ENCODE measurements at regions not wholly inside any gene's neighbourhood (a gene's known extent, or its start where the extent isn't known, plus 50 kb on each side); places are given as distances from the start of the nearest gene placed in this dataset.

GRCh38 chr19:28876609-28877123, 336.3 kb downstream of the UQCRFS1 start:
- WGBS, 2 experiments (ENCODE audit: insufficient coverage in 2 of 2): 80 to 85% methylated on average over 5 to 6 of the region's 7 CpGs

GRCh38 chr19:28874742-28875141, 338.2 kb downstream of the UQCRFS1 start:
- Histone ChIP-seq H3K9me3 (ENCODE audit: control insufficient read depth, low read length) (no peaks in the 10 kb centered on the region), H3K36me3 (ENCODE audit: control insufficient read depth, insufficient read depth, low read length) (no peaks in the 10 kb centered on the region), H3K4me3 (ENCODE audit: extremely low read depth, insufficient read depth, low read length, poor library complexity, severe bottlenecking) (no peak overlapping the region), H3K4me1 (ENCODE audit: control insufficient read depth, insufficient read depth, low read length, poor library complexity, severe bottlenecking) (no peaks in the 10 kb centered on the region), H3K27ac (ENCODE audit: low read depth, low read length, severe bottlenecking) (no peak overlapping the region)
- WGBS, 2 experiments (ENCODE audit: insufficient coverage in 2 of 2): 88 to 95% methylated on average over 8 of the region's 9 CpGs

More at GRCh38 chr19:28876609-28877123, 336.3 kb downstream of the UQCRFS1 start:
- Histone ChIP-seq H3K4me1 (ENCODE audit: control insufficient read depth, insufficient read depth, low read length, poor library complexity, severe bottlenecking) (no peaks in the 10 kb centered on the region), H3K4me3 (ENCODE audit: extremely low read depth, insufficient read depth, low read length, poor library complexity, severe bottlenecking) (no peak overlapping the region), H3K36me3 (ENCODE audit: control insufficient read depth, insufficient read depth, low read length) (no peaks in the 10 kb centered on the region), H3K9me3 (ENCODE audit: control insufficient read depth, low read length) (no peaks in the 10 kb centered on the region), H3K27ac (ENCODE audit: low read depth, low read length, severe bottlenecking) (no peak overlapping the region)

GRCh38 chr19:28873301-28873700, 339.6 kb downstream of the UQCRFS1 start:
- Histone ChIP-seq H3K36me3 (ENCODE audit: control insufficient read depth, insufficient read depth, low read length) (no peaks in the 10 kb centered on the region), H3K4me3 (ENCODE audit: extremely low read depth, insufficient read depth, low read length, poor library complexity, severe bottlenecking) (no peak overlapping the region), H3K9me3 (ENCODE audit: control insufficient read depth, low read length) (no peaks in the 10 kb centered on the region), H3K4me1 (ENCODE audit: control insufficient read depth, insufficient read depth, low read length, poor library complexity, severe bottlenecking) (no peaks in the 10 kb centered on the region), H3K27ac (ENCODE audit: low read depth, low read length, severe bottlenecking) (no peak overlapping the region)
- WGBS, 2 experiments (ENCODE audit: insufficient coverage in 2 of 2): 77 to 100% methylated on average over 1 of the region's 2 CpGs

- Histone ChIP-seq H3K4me3 (ENCODE audit: extremely low read depth, insufficient read depth, low read length, poor library complexity, severe bottlenecking) (no peak overlapping the region), H3K27ac (ENCODE audit: low read depth, low read length, severe bottlenecking) (no peak overlapping the region), H3K9me3 (ENCODE audit: control insufficient read depth, low read length) (no peaks in the 10 kb centered on the region), H3K36me3 (ENCODE audit: control insufficient read depth, insufficient read depth, low read length) (no peaks in the 10 kb centered on the region), H3K4me1 (ENCODE audit: control insufficient read depth, insufficient read depth, low read length, poor library complexity, severe bottlenecking) (no peaks in the 10 kb centered on the region)
- WGBS, 2 experiments (ENCODE audit: insufficient coverage in 2 of 2): 93 to 94% methylated on average over 9 to 12 of the region's 12 CpGs
Observed at GRCh38 chr19:28871099-28871725, 341.7 kb downstream of the UQCRFS1 start.

- H3K4me3 ChIP-seq (ENCODE audit: extremely low read depth, insufficient read depth, low read length, poor library complexity, severe bottlenecking): no peak overlapping the region
- no peak overlapping the region for H3K27ac ChIP-seq (ENCODE audit: low read depth, low read length, severe bottlenecking)
- H3K36me3 ChIP-seq (ENCODE audit: control insufficient read depth, insufficient read depth, low read length): no peaks in the 10 kb centered on the region
- no peaks in the 10 kb centered on the region for H3K4me1 ChIP-seq (ENCODE audit: control insufficient read depth, insufficient read depth, low read length, poor library complexity, severe bottlenecking)
- H3K9me3 ChIP-seq (ENCODE audit: control insufficient read depth, low read length): no peaks in the 10 kb centered on the region
- 75 to 86% methylated on average over 4 of the region's 5 CpGs for WGBS, 2 experiments (ENCODE audit: insufficient coverage in 2 of 2)
Observed at GRCh38 chr19:28869459-28869858, 343.5 kb downstream of the UQCRFS1 start.

- WGBS, 2 experiments (ENCODE audit: insufficient coverage in 2 of 2): 93 to 94% methylated on average over 8 of the region's 9 CpGs
- Histone ChIP-seq H3K9me3 (ENCODE audit: control insufficient read depth, low read length) (no peaks in the 10 kb centered on the region), H3K4me3 (ENCODE audit: extremely low read depth, insufficient read depth, low read length, poor library complexity, severe bottlenecking) (no peak overlapping the region), H3K4me1 (ENCODE audit: control insufficient read depth, insufficient read depth, low read length, poor library complexity, severe bottlenecking) (no peaks in the 10 kb centered on the region), H3K27ac (ENCODE audit: low read depth, low read length, severe bottlenecking) (no peak overlapping the region), H3K36me3 (ENCODE audit: control insufficient read depth, insufficient read depth, low read length) (no peaks in the 10 kb centered on the region)
Observed at GRCh38 chr19:28868836-28869235, 344.1 kb downstream of the UQCRFS1 start.

GRCh38 chr19:28867978-28868377, 345.0 kb downstream of the UQCRFS1 start:
- Histone ChIP-seq H3K4me1 (ENCODE audit: control insufficient read depth, insufficient read depth, low read length, poor library complexity, severe bottlenecking) (no peaks in the 10 kb centered on the region), H3K27ac (ENCODE audit: low read depth, low read length, severe bottlenecking) (no peak overlapping the region), H3K4me3 (ENCODE audit: extremely low read depth, insufficient read depth, low read length, poor library complexity, severe bottlenecking) (no peak overlapping the region), H3K9me3 (ENCODE audit: control insufficient read depth, low read length) (no peaks in the 10 kb centered on the region), H3K36me3 (ENCODE audit: control insufficient read depth, insufficient read depth, low read length) (no peaks in the 10 kb centered on the region)
- WGBS, 2 experiments (ENCODE audit: insufficient coverage in 2 of 2): 100% methylated on average over 1 of the region's 4 CpGs; no CpG with 5 or more reads in 1 of the 2 experiments

- Histone ChIP-seq H3K9me3 (ENCODE audit: control insufficient read depth, low read length) (no peaks in the 10 kb centered on the region), H3K36me3 (ENCODE audit: control insufficient read depth, insufficient read depth, low read length) (no peaks in the 10 kb centered on the region), H3K27ac (ENCODE audit: low read depth, low read length, severe bottlenecking) (no peak overlapping the region), H3K4me3 (ENCODE audit: extremely low read depth, insufficient read depth, low read length, poor library complexity, severe bottlenecking) (no peak overlapping the region), H3K4me1 (ENCODE audit: control insufficient read depth, insufficient read depth, low read length, poor library complexity, severe bottlenecking) (no peaks in the 10 kb centered on the region)
- 83 to 95% methylated on average over 6 to 9 of the region's 9 CpGs for WGBS, 2 experiments (ENCODE audit: insufficient coverage in 2 of 2)
Observed at GRCh38 chr19:28864577-28865042, 348.3 kb downstream of the UQCRFS1 start.

- Histone ChIP-seq H3K4me1 (ENCODE audit: control insufficient read depth, insufficient read depth, low read length, poor library complexity, severe bottlenecking) (no peaks in the 10 kb centered on the region), H3K4me3 (ENCODE audit: extremely low read depth, insufficient read depth, low read length, poor library complexity, severe bottlenecking) (no peak overlapping the region), H3K36me3 (ENCODE audit: control insufficient read depth, insufficient read depth, low read length) (no peaks in the 10 kb centered on the region), H3K9me3 (ENCODE audit: control insufficient read depth, low read length) (no peaks in the 10 kb centered on the region), H3K27ac (ENCODE audit: low read depth, low read length, severe bottlenecking) (no peak overlapping the region)
- WGBS, 2 experiments (ENCODE audit: insufficient coverage in 2 of 2): 81 to 86% methylated on average over 7 to 8 of the region's 8 CpGs
Observed at GRCh38 chr19:28864024-28864503, 348.9 kb downstream of the UQCRFS1 start.

GRCh38 chr19:28862238-28862637, 350.7 kb downstream of the UQCRFS1 start:
- Histone ChIP-seq H3K9me3 (ENCODE audit: control insufficient read depth, low read length) (no peaks in the 10 kb centered on the region), H3K4me1 (ENCODE audit: control insufficient read depth, insufficient read depth, low read length, poor library complexity, severe bottlenecking) (no peaks in the 10 kb centered on the region), H3K4me3 (ENCODE audit: extremely low read depth, insufficient read depth, low read length, poor library complexity, severe bottlenecking) (no peak overlapping the region), H3K27ac (ENCODE audit: low read depth, low read length, severe bottlenecking) (no peak overlapping the region), H3K36me3 (ENCODE audit: control insufficient read depth, insufficient read depth, low read length) (no peaks in the 10 kb centered on the region)
- WGBS, 2 experiments (ENCODE audit: insufficient coverage in 2 of 2): 57 to 64% methylated on average over 1 to 2 of the region's 3 CpGs

GRCh38 chr19:28859811-28860210, 353.1 kb downstream of the UQCRFS1 start:
- 85 to 87% methylated on average over 6 of the region's 6 CpGs for WGBS, 2 experiments (ENCODE audit: insufficient coverage in 2 of 2)
- Histone ChIP-seq H3K27ac (ENCODE audit: low read depth, low read length, severe bottlenecking) (no peak overlapping the region), H3K36me3 (ENCODE audit: control insufficient read depth, insufficient read depth, low read length) (no peaks in the 10 kb centered on the region), H3K4me1 (ENCODE audit: control insufficient read depth, insufficient read depth, low read length, poor library complexity, severe bottlenecking) (no peaks in the 10 kb centered on the region), H3K4me3 (ENCODE audit: extremely low read depth, insufficient read depth, low read length, poor library complexity, severe bottlenecking) (no peak overlapping the region), H3K9me3 (ENCODE audit: control insufficient read depth, low read length) (no peaks in the 10 kb centered on the region)

Measured in mesodermal cell (in vitro differentiated cells).